Right lobe of liver (tissue), 6 donors: ENCODE measurements at regions not wholly inside any gene's neighbourhood (a gene's known extent, or its start where the extent isn't known, plus 50 kb on each side); places are given as distances from the start of the nearest gene placed in this dataset.

Source experiments
- ATAC-seq, 4 donors: fragments of 200-7000 bp; cut with Tn5 transposase; one replicate each; pipeline ENCODE4 v1.9.1; 2020; ENCODE audit warnings: mild to moderate bottlenecking in 4 of 4, moderate library complexity in 4 of 4
- DNase-seq, 3 donors: peaks; one replicate each; pipeline ENCODE4 v3.0.0-alpha.2; 2020
- H3K27ac ChIP-seq, 3 donors: fragments of 200-600 bp; one replicate each; pipeline ENCODE4 v1.8.0; 2022
- H3K27me3 ChIP-seq, 2 donors: fragments of 200-600 bp; one replicate each; pipeline ENCODE4 v1.8.0; 2022
- H3K36me3 ChIP-seq, 4 donors: fragments of 200-600 bp; sonication (generic) in 1 of 4; one replicate each; pipeline versions ENCODE4 v1.5.1 to v1.8.0; 2017 to 2022; ENCODE audit warnings: control low read depth in 1 of 4
- H3K4me1 ChIP-seq, 4 donors: fragments of 200-600 bp; sonication (generic) in 1 of 4; one replicate each; pipeline versions ENCODE4 v1.5.1 to v1.8.0; 2017 to 2022; ENCODE audit warnings: control low read depth in 1 of 4
- H3K4me3 ChIP-seq, 3 donors: fragments of 200-600 bp; one replicate each; pipeline ENCODE4 v1.8.0; 2022
- H3K9me3 ChIP-seq, 4 donors: fragments of 200-600 bp; sonication (generic) in 1 of 4; one replicate each; pipeline versions ENCODE4 v1.5.1 to v1.8.0; 2017 to 2022; ENCODE audit warnings: control low read depth in 1 of 4
- POLR2A ChIP-seq: fragments of 450-650 bp; IDR thresholded peaks from one replicate; pipeline ENCODE4 v1.6.1; 2017; ENCODE audit warnings: antibody characterized with exemption, mild to moderate bottlenecking
- WGBS: methylation state at CpG from one replicate; pipeline ENCODE4 v1.1.6; 2018; ENCODE audit warnings: low coverage, low lambda C conversion rate; ENCODE audit not compliant: insufficient coverage; ENCODE audit errors: missing lambda C conversion rate; 5-methylcytosine and 5-hydroxymethylcytosine counted together
- intact Hi-C, 2 donors: fragments of 100-400 bp; cut with DNase I; formaldehyde crosslinking; loops; one replicate each; pipeline versions ENCODE4 v1.11.2 to v1.14.1; 2022
- TF ChIP-seq, protein P1 (sequence below), 4 donors: fragments of 200-600 bp in 3 of 4; fragments of 450-650 bp in 1 of 4; IDR thresholded peaks; one replicate each; pipeline versions ENCODE4 v1.5.1 to v1.8.0; 2016 to 2022; ENCODE audit warnings: antibody characterized with exemption in 4 of 4, mild to moderate bottlenecking in 2 of 4
- donor health status: DM: no; HTN: yes; CAD: no.
- donor health status: DM: no; HTN: no; CAD: no.
- donor health status: DM: no; HTN: no; CAD: no.
- donor health status: DM: no; HTN: yes; CAD: no.
- donor health status: DM: no; HTN: yes; CAD: no.

DNA sequence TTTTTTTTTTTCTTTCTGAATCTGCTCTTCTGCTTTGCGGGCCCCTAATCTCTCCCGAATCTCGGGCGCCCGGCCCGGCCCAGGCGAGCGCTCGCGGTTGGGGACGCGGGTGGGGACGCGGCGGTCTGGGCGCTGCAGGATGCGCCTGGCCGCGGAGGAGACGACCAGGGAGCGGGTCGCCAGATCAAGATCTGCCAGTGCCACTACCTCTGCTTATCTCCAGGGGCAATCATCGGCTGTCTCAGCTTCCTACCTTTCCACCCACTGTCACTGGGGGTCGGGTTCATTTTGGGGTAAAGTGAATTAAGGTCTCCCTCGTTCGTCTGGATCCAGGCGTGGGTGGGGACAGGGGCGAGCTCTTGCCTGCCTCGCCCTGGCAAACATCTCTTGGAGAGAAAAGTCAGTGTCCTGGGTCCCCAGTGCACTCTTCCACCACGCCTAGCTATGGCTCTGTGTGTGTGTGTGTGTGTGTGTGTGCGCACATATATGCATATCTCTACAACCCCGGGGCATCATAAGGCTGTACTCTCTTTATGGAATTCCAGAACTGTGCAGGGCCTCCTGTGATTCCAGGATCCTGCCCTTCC, 422.3 kb downstream of the VRK1 start:
- Histone ChIP-seq H3K4me3 (peak overlapping the region in 1 of 3 donors; percentile 34), H3K4me1 (peaks cover 0 to 10% (median 2%) of the 10 kb centered on the region in 4 donors), H3K27me3 (peaks cover 0 to 16% of the 10 kb centered on the region in 2 donors), H3K27ac (no peak overlapping the region), H3K36me3 (no peaks in the 10 kb centered on the region), H3K9me3 (no peaks in the 10 kb centered on the region)
- 4% methylated on average over 27 of the region's 32 CpGs for WGBS
- intact Hi-C loops = no loop called here
- ATAC-seq (no peak), DNase-seq (no peak)
- TF ChIP-seq, protein P1, sequence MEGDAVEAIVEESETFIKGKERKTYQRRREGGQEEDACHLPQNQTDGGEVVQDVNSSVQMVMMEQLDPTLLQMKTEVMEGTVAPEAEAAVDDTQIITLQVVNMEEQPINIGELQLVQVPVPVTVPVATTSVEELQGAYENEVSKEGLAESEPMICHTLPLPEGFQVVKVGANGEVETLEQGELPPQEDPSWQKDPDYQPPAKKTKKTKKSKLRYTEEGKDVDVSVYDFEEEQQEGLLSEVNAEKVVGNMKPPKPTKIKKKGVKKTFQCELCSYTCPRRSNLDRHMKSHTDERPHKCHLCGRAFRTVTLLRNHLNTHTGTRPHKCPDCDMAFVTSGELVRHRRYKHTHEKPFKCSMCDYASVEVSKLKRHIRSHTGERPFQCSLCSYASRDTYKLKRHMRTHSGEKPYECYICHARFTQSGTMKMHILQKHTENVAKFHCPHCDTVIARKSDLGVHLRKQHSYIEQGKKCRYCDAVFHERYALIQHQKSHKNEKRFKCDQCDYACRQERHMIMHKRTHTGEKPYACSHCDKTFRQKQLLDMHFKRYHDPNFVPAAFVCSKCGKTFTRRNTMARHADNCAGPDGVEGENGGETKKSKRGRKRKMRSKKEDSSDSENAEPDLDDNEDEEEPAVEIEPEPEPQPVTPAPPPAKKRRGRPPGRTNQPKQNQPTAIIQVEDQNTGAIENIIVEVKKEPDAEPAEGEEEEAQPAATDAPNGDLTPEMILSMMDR (IDR thresholded peaks at IDR 0.05) = no peak
- TF ChIP-seq POLR2A = no peak

GRCh38 chr14:97221572-97222285, 424.5 kb downstream of the VRK1 start:
- DNase-seq (no peak), ATAC-seq (no peak)
- Histone ChIP-seq H3K27me3 (peaks cover 0 to 16% of the 10 kb centered on the region in 2 donors), H3K4me3 (no peak overlapping the region), H3K4me1 (peaks cover 0 to 10% (median 2%) of the 10 kb centered on the region in 4 donors), H3K27ac (no peak overlapping the region), H3K36me3 (no peaks in the 10 kb centered on the region), H3K9me3 (no peaks in the 10 kb centered on the region)
- WGBS = 57% methylated on average over 11 of the region's 11 CpGs
- no peak for TF ChIP-seq POLR2A
- TF ChIP-seq, protein P1 (IDR thresholded peaks at IDR 0.05) = no peak
- intact Hi-C loops = no loop called here

DNA sequence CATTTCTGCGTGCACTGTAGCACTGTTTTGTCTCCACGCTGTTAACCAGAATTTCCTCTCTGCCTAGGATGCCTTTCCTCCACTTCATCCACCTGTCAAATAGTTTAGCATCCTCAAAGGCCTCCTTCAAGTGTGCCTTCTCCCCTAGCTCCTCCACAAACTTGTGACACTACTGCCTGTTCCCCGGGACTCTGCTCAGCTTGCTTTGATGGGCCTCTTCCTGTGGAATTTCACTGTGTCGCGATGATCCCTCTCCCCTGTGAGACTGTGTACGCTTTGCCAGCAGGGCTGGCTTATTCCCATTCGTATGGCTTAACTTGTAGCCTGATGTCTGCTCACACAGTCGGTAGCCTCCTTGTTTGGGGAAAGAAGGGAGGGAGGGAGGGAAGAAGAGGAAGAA, 426.8 kb downstream of the VRK1 start:
- H3K4me1 ChIP-seq = peaks cover 0 to 4% (median under 1%) of the 10 kb centered on the region in 4 donors
- intact Hi-C loops = no loop called here
- no peak overlapping the region for H3K27ac ChIP-seq
- H3K27me3 ChIP-seq = peaks cover 0 to 8% of the 10 kb centered on the region in 2 donors
- WGBS = 20% methylated on average over 8 of the region's 8 CpGs
- H3K36me3 ChIP-seq = no peaks in the 10 kb centered on the region
- DNase-seq (no peak), ATAC-seq (no peak)
- H3K4me3 ChIP-seq = no peak overlapping the region
- TF ChIP-seq, protein P1 (IDR thresholded peaks at IDR 0.05) = no peak
- no peaks in the 10 kb centered on the region for H3K9me3 ChIP-seq

DNA sequence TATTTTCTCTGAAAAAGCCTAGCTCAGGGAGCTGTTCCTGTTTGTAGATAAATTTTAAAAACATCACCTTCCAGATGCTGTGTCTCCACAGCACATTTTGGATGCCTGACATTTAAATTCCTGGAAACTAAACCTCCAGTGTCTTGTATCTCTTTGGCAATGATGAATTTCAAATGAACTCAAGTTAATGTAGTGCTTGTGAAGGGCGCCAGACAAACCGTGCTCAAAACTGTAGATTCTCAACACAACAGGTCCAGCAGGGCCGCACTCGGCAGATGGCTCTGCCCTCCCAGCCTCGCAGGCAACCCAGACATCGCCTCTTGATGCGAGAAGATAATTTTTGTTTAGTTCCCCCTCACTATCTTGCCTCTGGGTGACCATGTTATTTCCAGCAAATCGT, 432.9 kb downstream of the VRK1 start:
- 66% methylated on average over 6 of the region's 8 CpGs for WGBS
- H3K4me1 ChIP-seq = no peaks in the 10 kb centered on the region
- H3K4me3 ChIP-seq = no peak overlapping the region
- ATAC-seq (no peak), DNase-seq (no peak)
- TF ChIP-seq, protein P1 (IDR thresholded peaks at IDR 0.05) = no peak
- no peak for TF ChIP-seq POLR2A
- intact Hi-C loops = no loop called here
- H3K9me3 ChIP-seq = no peaks in the 10 kb centered on the region
- H3K36me3 ChIP-seq = no peaks in the 10 kb centered on the region
- H3K27me3 ChIP-seq = no peaks in the 10 kb centered on the region
- H3K27ac ChIP-seq = no peak overlapping the region
